Mucosa of gallbladder (tissue), 1 donor: ENCODE measurements at regions not wholly inside any gene's neighbourhood (a gene's known extent, or its start where the extent isn't known, plus 50 kb on each side); places are given as distances from the start of the nearest gene placed in this dataset.
"Not testable (repeated sequence)": the region's sequence is repeated elsewhere in the genome, so short reads cannot be mapped to it uniquely, and the experiment has no call there.

ENCODE experiments used
- DNase-seq: peaks from one replicate; pipeline ENCODE4 v3.0.0-alpha.2; 2020; ENCODE audit warnings: low spot score
- donor health status: DM: no; HTN: no; CAD: no.

DNA sequence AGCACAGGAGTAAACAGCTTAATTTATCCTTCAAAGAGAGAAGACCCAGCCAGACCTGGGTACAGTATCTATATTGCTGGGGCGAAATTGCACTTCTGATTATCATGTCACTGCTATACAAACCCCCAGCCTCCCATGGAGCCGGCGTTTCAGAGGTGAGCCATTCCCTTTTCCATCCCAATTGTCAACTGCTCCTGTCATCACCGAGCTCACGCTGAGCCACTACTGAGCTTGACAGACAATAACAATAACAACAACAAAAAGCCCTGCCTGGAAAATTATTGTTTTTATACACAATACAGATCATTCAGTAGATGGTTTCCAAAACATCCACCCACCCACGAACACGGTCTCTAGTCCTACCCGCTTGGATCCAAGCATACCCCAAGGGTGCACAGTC is 129.0 kb upstream of the JARID2 start:
- DNase-seq, result no peak

DNA sequence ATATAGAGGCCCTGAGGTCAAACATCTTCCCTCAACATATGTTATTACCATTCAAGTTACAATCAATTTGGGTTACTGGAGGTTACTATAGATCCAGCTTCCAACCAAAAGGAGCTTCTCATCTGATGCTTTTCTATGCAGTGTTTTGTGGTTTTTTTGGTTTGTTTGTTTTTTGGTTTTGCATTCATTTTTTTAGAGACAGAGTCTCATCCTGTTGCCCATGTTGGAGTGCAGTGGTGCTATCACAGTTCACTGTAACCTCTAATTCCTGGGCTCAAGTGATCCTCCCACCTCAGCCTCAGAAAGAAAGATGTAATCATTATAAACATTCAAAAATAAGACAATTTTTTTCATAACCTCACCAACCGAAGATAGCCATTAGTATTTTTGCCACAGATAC is 124.4 kb upstream of the JARID2 start:
- DNase-seq, result no peak

DNA sequence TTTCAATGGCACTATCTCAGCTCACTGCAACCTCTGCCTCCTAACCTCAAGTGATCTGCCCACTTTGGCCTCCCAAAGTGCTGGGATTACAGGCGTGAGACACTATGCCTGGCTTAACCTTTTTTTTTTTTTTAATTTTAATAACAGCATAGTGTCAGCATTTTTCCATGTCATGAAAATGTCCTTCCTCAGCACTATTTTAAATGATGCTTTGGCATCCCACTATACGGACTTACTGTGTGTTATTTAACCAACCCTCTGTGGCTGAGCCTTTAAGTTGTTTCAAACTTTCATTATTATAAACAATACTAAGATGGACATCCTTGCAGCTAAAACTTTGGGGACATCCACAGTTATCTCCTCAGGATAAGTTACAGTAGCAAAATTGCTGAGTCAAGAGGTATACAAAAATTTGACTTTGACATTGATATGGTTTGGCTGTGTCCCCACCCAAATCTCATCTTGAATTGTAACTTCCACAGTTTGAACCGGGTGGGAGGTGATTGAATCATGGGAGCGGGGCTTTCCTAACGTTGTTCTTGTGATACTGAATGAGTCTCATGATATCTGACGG is 123.8 kb upstream of the JARID2 start:
- no peak for DNase-seq

DNA sequence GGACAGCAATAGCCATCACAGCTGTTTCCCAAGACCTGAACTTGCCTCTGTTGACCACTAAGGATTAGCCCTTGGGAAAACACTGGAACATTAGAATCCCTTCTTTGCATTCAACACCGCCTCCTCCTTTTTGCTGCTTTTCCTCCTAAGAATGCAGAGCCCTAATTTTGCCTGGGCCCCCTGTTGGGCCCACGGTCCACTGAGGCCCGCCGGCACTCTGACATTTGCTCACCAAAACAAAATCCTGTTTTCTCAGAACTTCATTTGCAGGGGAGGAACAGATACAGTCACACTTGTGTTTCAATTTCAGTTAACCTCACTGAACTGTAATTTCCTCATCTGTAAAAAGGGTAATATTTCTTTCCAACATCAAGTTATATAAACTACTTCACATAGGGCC is 116.0 kb upstream of the JARID2 start:
- DNase-seq, result no peak

DNA sequence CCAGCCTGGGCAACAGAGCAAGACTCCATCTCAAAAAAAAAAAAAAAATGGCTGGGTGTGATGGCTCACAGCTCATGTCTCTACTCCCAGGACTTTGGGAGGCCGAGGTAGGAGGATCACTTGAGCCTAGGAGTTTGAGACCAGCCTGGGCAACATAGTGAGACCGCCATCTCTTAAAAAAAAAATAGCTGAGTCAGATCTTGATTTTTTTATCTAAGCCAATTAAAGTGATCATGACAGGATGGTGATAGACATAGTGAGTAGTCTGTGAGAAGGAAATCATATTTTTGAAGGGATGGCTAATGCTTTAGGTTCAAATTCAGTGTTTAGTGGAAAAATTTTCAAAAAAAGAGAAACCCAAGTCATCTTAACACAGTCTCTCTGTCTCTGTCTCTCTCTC is 114.6 kb upstream of the JARID2 start:
- no peak for DNase-seq

DNA sequence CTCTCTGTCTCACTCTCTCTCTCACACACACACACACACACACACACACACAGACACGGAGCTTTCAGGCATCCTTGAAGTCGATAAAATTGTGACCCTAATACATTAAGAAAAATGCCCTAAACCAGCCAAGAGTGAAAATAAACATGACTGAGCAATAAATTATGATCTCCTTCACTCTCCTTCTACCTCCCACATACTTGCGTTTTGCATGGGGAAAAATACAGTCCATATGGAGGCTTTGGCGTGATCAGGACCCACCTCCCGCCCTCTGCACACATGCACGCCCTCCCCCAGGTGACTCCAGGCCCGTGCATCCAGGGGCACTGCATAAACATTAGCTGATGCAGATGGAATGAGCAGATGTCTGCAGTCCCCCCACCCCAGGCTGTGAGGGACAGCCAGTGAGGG is 114.2 kb upstream of the JARID2 start:
- DNase-seq, result no peak

DNA sequence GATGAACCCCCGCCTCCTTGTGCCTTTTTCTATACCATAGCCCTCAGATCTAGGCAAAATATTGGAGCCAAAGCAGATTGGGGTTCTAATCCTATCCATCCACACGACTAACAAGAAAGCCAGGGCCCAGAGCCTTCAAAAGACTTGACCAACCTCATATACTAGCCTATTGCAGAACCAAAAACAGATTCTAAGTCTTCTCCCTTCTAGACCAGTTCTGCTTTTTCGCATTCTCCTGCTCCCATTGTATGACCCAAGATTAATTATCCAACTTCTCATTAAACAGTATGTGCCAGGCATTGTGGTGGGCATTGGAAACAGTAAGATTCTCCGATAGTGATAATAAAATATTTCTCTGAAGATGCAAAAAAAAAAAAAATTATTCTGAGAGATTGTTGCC is 113.7 kb upstream of the JARID2 start:
- DNase-seq, result no peak

DNA sequence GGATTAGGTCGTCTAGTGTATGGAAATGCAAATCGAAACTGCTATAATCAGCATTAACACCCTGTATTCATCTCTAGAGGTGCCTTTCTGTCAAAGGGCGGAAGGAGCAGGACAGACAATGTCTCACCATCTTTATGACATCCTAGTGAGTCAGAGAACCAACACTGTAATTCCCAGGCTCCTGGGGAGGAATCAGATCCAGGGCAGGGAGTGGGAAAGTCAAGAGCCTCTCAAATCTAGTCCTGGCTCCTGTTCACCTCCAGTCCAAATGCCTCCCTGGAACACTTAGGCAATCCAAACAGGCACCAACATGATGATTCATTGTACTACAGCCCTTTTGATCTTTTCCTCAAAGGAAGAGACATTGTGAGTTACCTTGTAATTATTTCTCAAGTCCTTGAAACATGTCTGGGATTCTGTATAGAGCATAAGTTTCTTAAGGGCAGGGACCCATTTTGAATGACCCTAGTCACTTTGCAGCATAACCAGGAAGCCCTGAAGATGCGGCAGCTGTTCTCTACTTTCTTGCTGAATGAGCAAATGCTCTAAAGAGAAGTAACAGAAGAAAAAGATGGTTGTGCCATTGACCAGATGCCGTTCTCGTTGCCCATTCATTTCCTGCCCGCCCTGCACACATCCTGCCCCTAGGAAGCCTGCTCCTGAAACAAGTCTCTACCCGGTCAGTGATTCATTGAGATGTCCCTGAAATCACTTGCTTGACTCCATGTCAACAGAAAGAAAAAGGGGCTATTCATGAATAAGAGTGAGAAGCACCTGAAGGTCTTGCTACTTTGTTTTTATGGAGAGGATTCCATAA is 112.8 kb upstream of the JARID2 start:
- no peak for DNase-seq

DNA sequence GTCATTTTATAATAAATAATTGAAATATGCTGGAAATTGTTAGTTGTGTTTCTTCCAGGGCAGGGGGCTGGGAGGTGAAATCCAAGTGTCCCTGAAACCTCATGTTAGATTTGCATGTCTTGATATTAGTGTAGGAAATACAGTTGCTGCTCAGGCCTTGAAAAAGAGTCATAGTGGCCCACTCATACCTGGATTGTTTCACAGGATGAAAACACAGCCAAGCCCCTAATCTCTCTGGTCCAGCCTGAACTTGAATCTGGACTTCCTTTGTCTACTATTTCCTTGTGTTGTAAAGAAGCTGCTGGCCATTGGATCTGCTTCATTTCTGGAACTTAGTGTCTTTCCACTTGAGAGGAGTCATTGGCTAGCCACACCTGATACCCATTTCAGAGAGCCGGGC is 108.8 kb upstream of the JARID2 start:
- DNase-seq, result no peak

DNA sequence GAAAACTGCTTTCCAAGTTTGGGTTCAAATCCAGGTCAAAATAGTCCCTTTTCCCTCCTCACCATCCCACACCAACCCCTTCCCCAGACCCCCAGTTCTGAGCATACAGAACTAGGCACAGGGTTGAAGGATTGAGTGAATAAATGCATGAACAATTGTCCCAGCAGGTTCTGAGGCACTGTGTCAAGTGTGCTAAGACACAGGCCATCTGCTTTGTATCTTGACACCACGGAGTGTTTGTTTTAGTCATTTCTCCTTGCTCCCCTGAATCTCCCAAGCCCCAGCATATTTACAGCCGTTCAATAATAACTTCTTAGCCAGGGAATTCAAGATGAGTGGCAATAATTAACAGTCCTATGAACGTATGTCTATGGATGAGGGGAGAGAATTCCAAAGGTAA is 102.8 kb upstream of the JARID2 start:
- DNase-seq, result no peak

DNA sequence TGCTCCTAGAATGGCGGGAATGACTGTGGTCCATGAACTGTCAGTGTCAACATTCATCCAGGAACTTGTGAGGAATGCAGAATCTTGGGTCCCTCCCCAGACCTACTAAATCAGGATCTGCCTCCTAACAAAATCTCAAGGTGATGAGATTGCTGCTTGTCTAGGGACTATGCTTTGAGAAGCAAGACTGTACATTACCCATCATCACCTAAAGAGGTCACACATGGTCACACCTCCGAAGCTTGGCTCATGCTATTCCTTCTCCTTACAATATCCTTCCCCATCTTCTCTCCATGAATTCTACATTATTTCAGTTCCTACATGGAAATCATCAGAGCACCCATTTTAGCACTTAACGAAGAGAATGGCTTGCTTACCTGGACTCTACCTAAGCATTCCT is 102.3 kb upstream of the JARID2 start:
- no peak for DNase-seq

DNA sequence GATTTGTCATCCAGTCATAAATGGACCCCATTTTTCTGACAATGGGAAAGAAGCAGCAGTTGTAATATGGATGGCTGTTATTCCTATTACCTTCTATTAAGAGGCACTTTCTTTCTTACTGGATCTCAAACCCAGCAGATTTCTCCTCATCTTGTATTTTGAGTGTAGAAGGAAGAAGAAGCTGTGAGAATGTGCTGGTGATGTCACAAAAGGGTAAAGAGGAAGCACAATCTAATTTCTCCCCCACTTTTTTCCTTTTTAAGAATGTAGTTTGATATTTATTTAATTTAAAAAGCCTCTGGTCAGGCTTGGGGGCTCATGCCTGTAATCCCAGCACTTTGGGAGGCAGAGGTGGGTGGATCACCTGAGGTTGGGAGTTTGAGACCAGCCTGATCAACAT is 100.0 kb upstream of the JARID2 start:
- no peak for DNase-seq

DNA sequence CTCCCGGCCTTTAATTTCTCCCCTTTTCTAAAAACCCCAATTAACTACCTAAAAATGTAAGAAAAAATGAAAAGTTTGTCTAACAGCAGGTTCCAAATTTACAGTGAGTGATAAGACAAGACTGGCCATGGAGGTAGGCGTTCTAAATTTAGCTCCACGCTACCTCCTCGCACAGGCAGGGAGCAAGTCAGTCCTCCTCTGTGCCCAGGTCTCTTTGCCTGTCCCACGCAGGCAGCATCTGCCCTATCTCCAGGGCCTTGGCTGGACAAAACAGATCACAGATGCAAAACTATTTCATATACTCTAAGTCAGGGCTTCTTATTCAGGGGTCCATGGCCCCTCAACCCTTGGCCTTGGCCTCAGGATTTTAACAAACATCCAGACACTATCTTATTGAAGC is 98.0 kb upstream of the JARID2 start:
- DNase-seq, result no peak

DNA sequence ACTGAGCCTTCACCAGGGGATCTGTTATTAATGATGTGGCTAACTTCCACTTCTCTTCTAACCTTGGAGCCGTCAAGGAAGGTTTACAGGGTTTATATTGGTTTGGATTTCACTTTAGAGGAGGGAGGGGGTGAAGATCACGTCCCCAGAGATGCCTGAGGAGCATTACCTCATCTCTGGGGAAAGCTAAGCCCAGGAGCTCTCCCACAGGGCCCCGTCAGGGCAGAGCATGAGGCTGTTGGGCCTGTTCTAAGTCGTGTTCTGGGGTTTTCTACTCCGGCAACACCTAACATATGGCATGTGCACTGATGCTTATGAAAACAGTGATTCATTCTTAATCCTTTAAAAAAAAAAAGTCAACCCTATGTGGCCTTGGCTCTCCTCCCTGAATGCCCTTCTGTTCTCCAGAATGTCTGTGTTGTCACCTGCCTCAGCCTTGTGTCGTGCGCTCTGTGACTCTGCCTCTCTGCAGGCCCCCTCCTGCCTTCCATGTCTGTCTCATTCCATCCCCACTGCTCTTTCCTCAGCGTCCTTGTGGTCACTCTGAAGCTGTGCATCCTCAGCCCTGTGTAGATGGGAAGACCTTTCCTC is 97.4 kb upstream of the JARID2 start:
- no peak for DNase-seq

DNA sequence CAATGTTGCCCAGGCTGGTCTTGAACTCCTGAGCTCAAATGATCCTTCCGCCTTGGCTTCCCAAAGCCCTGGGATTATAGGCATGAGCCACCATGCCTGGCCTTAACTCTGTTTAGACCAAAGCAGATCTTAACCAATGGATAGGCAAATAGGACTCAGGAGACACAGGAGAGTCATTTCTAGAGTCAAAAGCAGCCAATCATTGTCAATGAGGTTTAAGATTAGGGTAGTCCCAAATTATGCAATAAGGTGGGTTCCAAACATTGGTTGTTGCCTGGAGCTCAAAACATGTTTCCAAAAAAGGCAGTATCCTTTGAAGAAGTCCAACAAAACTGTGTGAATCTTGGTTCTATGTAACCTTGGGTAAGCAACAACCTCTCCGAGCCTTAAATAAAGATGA is 95.7 kb upstream of the JARID2 start:
- DNase-seq, result no peak

DNA sequence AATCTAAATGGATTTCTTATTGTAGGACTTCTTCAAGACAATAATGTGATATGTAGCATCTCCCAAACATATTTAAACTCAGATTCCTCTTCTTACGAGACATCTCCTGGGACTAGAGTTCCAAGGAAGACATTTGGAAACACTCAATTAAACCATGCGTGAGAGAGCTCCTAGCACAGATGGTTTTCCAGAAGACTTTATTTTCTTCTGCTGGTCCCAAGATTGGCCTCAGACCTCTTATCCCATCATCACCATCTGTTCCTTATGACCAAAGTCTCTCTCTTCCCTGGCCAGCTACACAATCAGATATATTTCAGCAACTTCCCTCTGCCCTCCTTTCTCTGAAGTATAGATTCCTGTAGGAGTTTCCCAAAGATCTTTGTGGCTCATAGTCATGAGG is 93.2 kb upstream of the JARID2 start:
- no peak for DNase-seq

DNA sequence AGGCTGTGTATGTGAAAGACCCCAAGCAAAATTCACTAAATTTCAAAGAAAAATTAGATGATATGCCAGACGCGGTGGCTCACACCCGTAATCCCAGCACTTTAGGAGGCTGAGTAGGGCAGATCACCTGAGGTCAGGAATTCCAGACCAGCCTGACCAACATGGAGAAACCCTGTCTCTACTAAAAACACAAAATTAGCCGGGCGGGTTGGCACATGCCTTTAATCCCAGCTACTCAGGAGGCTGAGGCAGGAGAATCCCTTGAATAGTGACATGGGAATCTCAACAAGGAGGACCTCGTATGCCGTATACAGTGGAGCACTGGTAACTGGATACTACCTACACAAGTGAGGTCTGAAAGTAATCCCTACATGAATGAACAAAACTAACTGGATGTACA is 92.7 kb upstream of the JARID2 start:
- DNase-seq, result no peak

DNA sequence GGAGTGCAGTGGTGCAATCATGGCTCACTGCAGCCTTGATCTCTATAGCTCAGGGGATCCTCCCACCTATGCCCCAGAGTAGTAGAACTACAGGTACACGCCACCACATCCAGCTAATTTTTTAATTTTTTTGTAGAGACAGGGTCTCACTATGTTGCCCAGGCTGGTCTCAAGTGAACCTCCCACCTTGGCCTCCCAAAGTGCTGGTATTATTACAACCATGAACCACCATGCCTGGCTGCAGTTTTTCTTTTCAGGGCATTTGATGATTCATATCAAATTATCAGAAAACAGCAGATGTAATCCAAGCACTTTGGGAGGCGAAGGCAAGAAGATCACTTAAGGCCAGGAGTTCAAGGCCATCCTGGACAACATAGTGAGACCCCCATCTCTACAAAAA is 88.4 kb upstream of the JARID2 start:
- no peak for DNase-seq

DNA sequence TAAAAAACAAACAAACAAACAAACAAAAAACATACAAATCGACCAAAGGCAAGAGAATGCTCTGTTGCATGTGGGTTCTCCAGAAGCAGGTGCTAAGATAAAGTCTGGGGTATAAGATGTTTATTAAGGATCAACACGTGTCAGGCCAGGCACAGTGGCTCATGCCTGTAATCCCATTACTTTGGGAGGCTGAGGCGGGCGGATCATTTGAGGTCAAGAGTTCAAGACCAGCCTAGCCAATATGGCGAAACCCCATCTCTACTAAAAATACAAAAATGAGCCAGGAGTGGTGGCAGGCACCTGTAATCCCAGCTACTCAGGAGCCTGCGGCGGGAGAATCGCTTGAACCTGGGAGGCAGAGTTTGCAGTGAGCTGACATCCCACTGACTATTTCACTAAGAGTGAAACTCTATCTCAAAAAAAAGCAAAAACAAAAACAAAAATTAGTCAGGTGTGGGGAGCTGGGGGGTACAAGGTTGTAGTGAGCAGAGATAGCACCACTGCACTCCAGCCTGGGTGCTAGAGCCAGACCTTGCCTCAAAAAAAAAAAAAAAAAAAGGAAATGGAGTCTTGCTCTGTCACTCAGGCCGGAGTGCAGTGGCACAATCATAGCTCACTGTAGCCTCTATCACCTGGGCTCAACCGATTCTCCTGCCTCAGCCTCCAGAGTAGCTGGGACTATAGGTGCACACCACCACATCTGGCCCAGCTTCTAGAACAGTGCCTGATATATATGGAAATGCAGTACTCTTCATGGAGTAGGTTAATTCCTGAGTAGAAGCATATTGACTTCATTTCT is 86.8 kb upstream of the JARID2 start:
- no peak for DNase-seq

DNA sequence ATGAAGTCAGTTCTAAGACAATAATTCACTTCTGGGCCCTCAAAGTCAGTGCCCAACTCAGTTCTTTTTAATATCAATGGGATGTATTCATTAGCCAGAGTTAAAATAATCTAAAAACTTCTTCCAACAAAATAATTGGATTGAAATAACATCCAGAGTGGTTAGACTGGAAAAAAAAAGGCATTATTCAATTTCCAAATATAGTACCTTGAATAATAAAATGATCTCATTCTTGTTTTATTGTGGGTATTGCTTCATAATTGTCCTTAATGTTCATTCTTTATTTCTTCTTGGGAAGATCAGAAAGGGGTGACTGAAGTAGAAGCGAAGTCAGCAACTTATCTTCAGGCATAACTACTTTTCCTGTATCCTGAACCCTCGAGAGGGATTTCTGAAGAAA is 85.1 kb upstream of the JARID2 start:
- DNase-seq, result no peak

DNA sequence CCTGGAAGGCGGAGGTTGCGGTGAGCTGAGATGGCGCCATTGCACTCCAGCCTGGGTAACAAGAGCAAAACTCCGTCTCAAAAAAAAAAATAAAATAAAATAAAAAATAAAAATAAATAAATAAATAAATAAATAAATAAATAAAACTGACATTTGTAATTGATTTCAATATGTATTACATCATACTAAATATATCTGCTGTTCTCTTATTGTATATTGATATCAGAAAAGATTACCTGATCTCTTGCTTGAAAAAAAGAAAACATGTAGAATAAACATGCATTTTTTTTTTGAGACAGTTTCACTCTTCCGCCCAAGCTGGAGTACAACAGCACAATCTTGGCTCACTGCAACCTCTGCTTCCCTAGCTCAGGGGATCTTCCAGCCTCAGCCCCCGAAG is 81.0 kb upstream of the JARID2 start:
- DNase-seq, result not testable (repeated sequence)

DNA sequence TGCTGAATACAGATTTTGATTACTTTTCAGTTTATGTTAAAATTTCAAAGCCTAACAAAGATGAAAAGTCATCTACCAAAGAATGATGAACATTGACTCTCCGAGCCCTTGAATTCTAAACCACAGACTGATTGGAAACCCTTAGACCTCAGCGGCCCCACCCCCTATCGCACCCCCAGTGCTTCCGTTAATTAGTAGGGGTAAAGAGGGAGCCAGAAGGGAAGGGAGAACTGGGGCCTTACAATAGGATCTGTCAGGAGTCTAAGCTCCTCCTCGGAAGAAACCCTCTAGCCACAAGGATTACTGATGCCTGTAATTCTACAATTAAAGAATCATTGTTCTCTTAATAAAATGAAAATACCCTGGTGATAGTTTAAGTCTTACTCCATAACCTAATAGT is 79.7 kb upstream of the JARID2 start:
- no peak for DNase-seq

DNA sequence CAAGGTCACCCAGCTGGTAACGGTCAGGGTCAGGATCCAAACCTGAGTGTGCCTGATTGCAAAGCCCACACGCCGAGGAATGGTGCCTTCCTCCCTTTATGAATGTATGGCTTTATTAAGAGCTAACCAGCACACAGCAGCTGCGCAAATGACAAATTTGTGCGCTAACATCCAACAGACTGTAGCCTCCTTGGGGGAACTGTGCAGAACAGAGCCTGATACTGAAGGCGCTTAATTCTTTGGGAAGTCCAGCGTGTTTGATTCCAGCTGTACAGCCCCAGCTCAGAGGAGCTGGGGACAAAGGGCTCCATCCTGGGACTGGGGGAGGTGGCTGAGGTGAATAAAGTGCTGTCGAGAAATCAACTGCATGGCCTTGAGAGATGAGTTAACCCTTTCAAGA is 75.7 kb upstream of the JARID2 start:
- no peak for DNase-seq
